SK-N-SH (cell line): ENCODE measurements at regions not wholly inside any gene's neighbourhood (a gene's known extent, or its start where the extent isn't known, plus 50 kb on each side); places are given as distances from the start of the nearest gene placed in this dataset.
A peak's percentile ranks its signal among the peaks of the same experiment; 100 is the strongest.

Experiments used
- CTCF ChIA-PET: fragments of 300-600, 350-600 bp; formaldehyde crosslinking; extraction: SDS; loops from one replicate; lab custom pipeline; 2021; lab: Yijun Ruan, JAX
- POLR2A ChIA-PET: fragments of 350-600 bp; sonication (Branson Sonifier 250); formaldehyde crosslinking; extraction: SDS; loops from one replicate; lab custom pipeline; 2020; ENCODE audit warnings: antibody characterized with exemption, inconsistent platforms; lab: Yijun Ruan, JAX
- DNase-seq: peaks from one replicate; pipeline ENCODE4 v3.0.0; 2012
- H2AFZ ChIP-seq: fragments of 200-600 bp; sonication (generic); 2 replicates; pipeline ENCODE4 v1.8.1; 2016; ENCODE audit warnings: antibody characterized with exemption, mild to moderate bottlenecking, low read depth
- H3F3A ChIP-seq: fragments of 200-600 bp; sonication (generic); replicated peaks from 2 replicates; pipeline ENCODE3; 2016; ENCODE audit warnings: antibody characterized with exemption, mild to moderate bottlenecking; ENCODE audit not compliant: insufficient read depth
- H3K27ac ChIP-seq, 2 experiments: fragments of 200-500 bp in 1 of 2; fragments of 200-600 bp in 1 of 2; sonication (Bioruptor generic) in 1 of 2; sonication (generic), shearing (Covaris generic) in 1 of 2; 2 replicates each; pipeline versions ENCODE4 v1.5.1 to v1.6.1; 2014 to 2016; ENCODE audit warnings: low read depth in 2 of 2, inconsistent platforms in 1 of 2, low read length in 1 of 2, mild to moderate bottlenecking in 1 of 2, mixed read lengths in 1 of 2
- H3K27me3 ChIP-seq: fragments of 200-600 bp; sonication (generic), shearing (Covaris generic); 2 replicates; pipeline ENCODE4 v1.6.1; 2016; ENCODE audit warnings: mixed run types; ENCODE audit not compliant: insufficient read depth
- H3K36me3 ChIP-seq, 2 experiments: fragments of 200-500 bp in 1 of 2; fragments of 200-600 bp in 1 of 2; sonication (Bioruptor generic) in 1 of 2; sonication (generic) in 1 of 2; replicated peaks in 1 of 2; 2 replicates each; pipeline versions ENCODE3 to v1.5.1; 2014 to 2016; ENCODE audit warnings: low read length in 1 of 2, mild to moderate bottlenecking in 1 of 2; ENCODE audit not compliant: insufficient read depth in 2 of 2, control insufficient read depth in 1 of 2
- H3K4me1 ChIP-seq, 2 experiments: fragments of 200-500 bp in 1 of 2; fragments of 200-600 bp in 1 of 2; sonication (Bioruptor generic) in 1 of 2; sonication (generic), shearing (Covaris generic) in 1 of 2; 2 replicates each; pipeline versions ENCODE4 v1.5.1 to v1.6.1; 2014 to 2016; ENCODE audit warnings: low read depth in 1 of 2, low read length in 1 of 2, mixed run types in 1 of 2; ENCODE audit not compliant: insufficient read depth in 2 of 2, control insufficient read depth in 1 of 2
- H3K4me2 ChIP-seq: fragments of 200-600 bp; sonication (generic), shearing (Covaris generic); 2 replicates; pipeline ENCODE4 v1.6.1; 2017; ENCODE audit warnings: mixed run types
- H3K4me3 ChIP-seq, 2 experiments: fragments of 200-500 bp in 1 of 2; fragments of 200-600 bp in 1 of 2; sonication (Bioruptor generic) in 1 of 2; sonication (generic), shearing (Covaris generic) in 1 of 2; 2 replicates each; pipeline versions ENCODE4 v1.5.1 to v1.8.1; 2014 to 2016; ENCODE audit warnings: low read depth in 2 of 2, inconsistent platforms in 1 of 2, low read length in 1 of 2, mild to moderate bottlenecking in 1 of 2, mixed read lengths in 1 of 2, moderate library complexity in 1 of 2
- H3K79me2 ChIP-seq: fragments of 200-600 bp; sonication (generic); 2 replicates; pipeline ENCODE4 v1.8.1; 2017; ENCODE audit warnings: mild to moderate bottlenecking; ENCODE audit not compliant: insufficient read depth
- H3K9ac ChIP-seq: fragments of 200-600 bp; sonication (generic); 2 replicates; pipeline ENCODE4 v1.6.1; 2017; ENCODE audit warnings: mixed run types
- H3K9me2 ChIP-seq: fragments of 200-600 bp; sonication (generic); 2 replicates; pipeline ENCODE4 v1.6.1; 2017; ENCODE audit warnings: mixed run types
- H3K9me3 ChIP-seq: fragments of 200-600 bp; sonication (generic); 2 replicates; pipeline ENCODE4 v1.6.1; 2017; ENCODE audit warnings: mixed run types, mild to moderate bottlenecking, moderate library complexity
- H4K20me1 ChIP-seq: fragments of 200-600 bp; sonication (generic); 2 replicates; pipeline ENCODE4 v1.6.1; 2017; ENCODE audit warnings: mild to moderate bottlenecking, mixed run types; ENCODE audit not compliant: insufficient read depth
- ELF1 ChIP-seq: IDR thresholded peaks from 2 replicates; pipeline ENCODE4 v1.4.0; 2012
- EP300 ChIP-seq, 2 experiments: IDR thresholded peaks; 2 replicates each; pipeline versions ENCODE4 v1.4.0 to v1.6.1; 2012; ENCODE audit warnings: borderline replicate concordance in 1 of 2, low read depth in 1 of 2, low read length in 1 of 2
- FOXJ3 ChIP-seq: sonication (generic); formaldehyde crosslinking; IDR thresholded peaks from 2 replicates; pipeline ENCODE4 v1.5.1; 2020; ENCODE audit warnings: mild to moderate bottlenecking, missing genetic modification reagents
- GABPA ChIP-seq: IDR thresholded peaks from 2 replicates; pipeline ENCODE4 v1.4.0; 2012; ENCODE audit warnings: low read depth, mild to moderate bottlenecking
- GATA2 ChIP-seq: sonication (generic); formaldehyde crosslinking; IDR thresholded peaks from 2 replicates; pipeline ENCODE4 v1.5.0; 2020; ENCODE audit warnings: mild to moderate bottlenecking, missing genetic modification reagents
- POLR2AphosphoS5 ChIP-seq: IDR thresholded peaks from 2 replicates; pipeline ENCODE4 v1.6.1; 2012; ENCODE audit warnings: low read depth, low read length
- RFX5 ChIP-seq: IDR thresholded peaks from 2 replicates; pipeline ENCODE4 v1.6.1; 2012; ENCODE audit warnings: mild to moderate bottlenecking, improper control_type of control experiment, low read length
- RXRA ChIP-seq: IDR thresholded peaks from 2 replicates; pipeline ENCODE4 v1.4.0; 2012; ENCODE audit warnings: low read depth, mild to moderate bottlenecking, borderline replicate concordance
- TCF12 ChIP-seq: IDR thresholded peaks from 2 replicates; pipeline ENCODE4 v1.4.0; 2012
- YY1 ChIP-seq: IDR thresholded peaks from 2 replicates; pipeline ENCODE4 v1.4.0; 2012; ENCODE audit warnings: low read depth, mild to moderate bottlenecking
- WGBS: methylation state at CpG from one replicate; pipeline ENCODE4 v1.1.6; 2017; ENCODE audit warnings: low lambda C conversion rate; 5-methylcytosine and 5-hydroxymethylcytosine counted together
- TF ChIP-seq, protein P1 (sequence below): IDR thresholded peaks from 2 replicates; pipeline ENCODE4 v1.6.1; 2012; ENCODE audit warnings: mild to moderate bottlenecking, low read depth, low read length, moderate library complexity

DNA sequence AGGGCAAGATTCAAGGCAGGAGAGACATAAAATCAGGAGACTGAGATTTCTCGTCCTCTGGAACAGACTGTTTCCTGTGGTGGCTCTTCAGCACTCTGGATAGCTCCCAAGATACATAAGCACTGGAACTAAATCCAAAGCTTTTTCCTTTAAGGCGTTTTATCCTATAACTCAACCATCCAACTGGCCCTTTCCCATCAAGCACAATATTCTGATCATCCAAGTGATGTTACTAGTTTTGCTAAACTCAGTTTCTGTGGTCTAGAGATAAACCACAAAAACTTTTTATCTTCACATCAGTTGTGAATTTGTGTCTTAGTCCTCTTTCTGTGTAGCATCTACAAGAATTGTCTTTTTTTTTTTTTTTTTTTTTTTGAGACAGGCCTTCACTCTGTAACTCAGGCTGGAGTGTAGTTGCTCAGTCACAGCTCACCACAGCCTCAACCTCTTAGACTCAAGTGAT, 299.4 kb downstream of the COX7C start:
- ChIA-PET CTCF (interaction anchor here (0.6 kb wide), 1 partner anchor 1002 kb away, joined by 3 read pairs; no protein-coding TSS in a partner anchor), POLR2A (no interaction called here)
- H3K4me2 ChIP-seq, result no peak overlapping the region
- H4K20me1 ChIP-seq, result no peaks in the 10 kb centered on the region
- no peaks in the 10 kb centered on the region for H3K27me3 ChIP-seq
- H3K79me2 ChIP-seq, result no peaks in the 10 kb centered on the region
- no peak overlapping the region for H3K27ac ChIP-seq
- no peak for DNase-seq
- no peaks in the 10 kb centered on the region for H3K4me1 ChIP-seq
- WGBS, result 0% methylated on average over 2 of the region's 2 CpGs
- H3K36me3 ChIP-seq, result no peaks in the 10 kb centered on the region
- H2AFZ ChIP-seq, result no peak overlapping the region
- H3F3A ChIP-seq, result peaks cover 3% of the 10 kb centered on the region
- 0 out of 2 replicates have a peak, but pooled peaks cover 3% of the 10 kb centered on the region for H3K9me2 ChIP-seq
- no peak overlapping the region for H3K4me3 ChIP-seq
- TF ChIP-seq, protein P1, sequence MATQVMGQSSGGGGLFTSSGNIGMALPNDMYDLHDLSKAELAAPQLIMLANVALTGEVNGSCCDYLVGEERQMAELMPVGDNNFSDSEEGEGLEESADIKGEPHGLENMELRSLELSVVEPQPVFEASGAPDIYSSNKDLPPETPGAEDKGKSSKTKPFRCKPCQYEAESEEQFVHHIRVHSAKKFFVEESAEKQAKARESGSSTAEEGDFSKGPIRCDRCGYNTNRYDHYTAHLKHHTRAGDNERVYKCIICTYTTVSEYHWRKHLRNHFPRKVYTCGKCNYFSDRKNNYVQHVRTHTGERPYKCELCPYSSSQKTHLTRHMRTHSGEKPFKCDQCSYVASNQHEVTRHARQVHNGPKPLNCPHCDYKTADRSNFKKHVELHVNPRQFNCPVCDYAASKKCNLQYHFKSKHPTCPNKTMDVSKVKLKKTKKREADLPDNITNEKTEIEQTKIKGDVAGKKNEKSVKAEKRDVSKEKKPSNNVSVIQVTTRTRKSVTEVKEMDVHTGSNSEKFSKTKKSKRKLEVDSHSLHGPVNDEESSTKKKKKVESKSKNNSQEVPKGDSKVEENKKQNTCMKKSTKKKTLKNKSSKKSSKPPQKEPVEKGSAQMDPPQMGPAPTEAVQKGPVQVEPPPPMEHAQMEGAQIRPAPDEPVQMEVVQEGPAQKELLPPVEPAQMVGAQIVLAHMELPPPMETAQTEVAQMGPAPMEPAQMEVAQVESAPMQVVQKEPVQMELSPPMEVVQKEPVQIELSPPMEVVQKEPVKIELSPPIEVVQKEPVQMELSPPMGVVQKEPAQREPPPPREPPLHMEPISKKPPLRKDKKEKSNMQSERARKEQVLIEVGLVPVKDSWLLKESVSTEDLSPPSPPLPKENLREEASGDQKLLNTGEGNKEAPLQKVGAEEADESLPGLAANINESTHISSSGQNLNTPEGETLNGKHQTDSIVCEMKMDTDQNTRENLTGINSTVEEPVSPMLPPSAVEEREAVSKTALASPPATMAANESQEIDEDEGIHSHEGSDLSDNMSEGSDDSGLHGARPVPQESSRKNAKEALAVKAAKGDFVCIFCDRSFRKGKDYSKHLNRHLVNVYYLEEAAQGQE, result peak; percentile 97
- no peak for TF ChIP-seq POLR2AphosphoS5
- H3K9ac ChIP-seq, result no peak overlapping the region
- H3K9me3 ChIP-seq, result no peaks in the 10 kb centered on the region

DNA sequence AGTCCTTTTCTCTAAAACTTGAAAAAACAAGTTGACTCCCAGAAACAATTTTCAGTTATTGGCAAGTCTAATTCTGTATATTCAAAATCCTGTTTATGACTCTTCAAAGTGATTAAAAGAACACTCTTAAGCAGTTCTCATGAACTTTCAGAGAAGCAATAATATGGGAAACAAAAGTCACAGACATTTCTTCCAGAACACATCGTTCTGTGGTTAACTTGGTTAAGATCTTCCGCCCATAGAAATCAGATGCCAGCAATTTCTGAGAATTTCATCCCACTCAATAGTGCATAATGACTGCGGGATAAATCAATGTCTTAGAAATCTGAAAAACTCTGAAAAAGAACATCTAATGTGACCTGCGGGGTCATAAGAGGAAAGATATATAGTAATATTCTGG, 300.5 kb downstream of the COX7C start:
- H3K4me3 ChIP-seq, result no peak overlapping the region
- CTCF ChIA-PET, result no interaction called here
- no peaks in the 10 kb centered on the region for H3K27me3 ChIP-seq
- H3K9me2 ChIP-seq, result 0 out of 2 replicates have a peak, but pooled peaks cover 3% of the 10 kb centered on the region
- H3K36me3 ChIP-seq, result no peaks in the 10 kb centered on the region
- no peaks in the 10 kb centered on the region for H3K79me2 ChIP-seq
- H3K4me1 ChIP-seq, result no peaks in the 10 kb centered on the region
- no peak overlapping the region for H2AFZ ChIP-seq
- POLR2A ChIA-PET, result no interaction called here
- peaks cover 6% of the 10 kb centered on the region for H3F3A ChIP-seq
- H3K4me2 ChIP-seq, result no peak overlapping the region
- no peak for DNase-seq
- TF ChIP-seq GABPA (no peak), TCF12 (no peak), POLR2AphosphoS5 (no peak), ELF1 (no peak), YY1 (no peak), GATA2 (no peak), RXRA (no peak), RFX5 (no peak), EP300 (IDR thresholded peaks at IDR 0.05; ENCODE audit: borderline replicate concordance in 1 of 2, low read depth in 1 of 2, low read length in 1 of 2) (no peak), FOXJ3 (CRISPR knock-in tag) (no peak)
- TF ChIP-seq, protein P1, result no peak
- TF ChIP-seq, all 33 proteins: peak for 0
- Histone ChIP-seq H4K20me1 (no peaks in the 10 kb centered on the region), H3K27ac (no peak overlapping the region), H3K9ac (no peak overlapping the region), H3K9me3 (no peaks in the 10 kb centered on the region)
- 30% methylated on average over 4 of the region's 4 CpGs for WGBS
